ENCODE measurements at regions not wholly inside any gene's neighbourhood (a gene's known extent, or its start where the extent isn't known, plus 50 kb on each side); places are given as distances from the start of the nearest gene placed in this dataset.

GRCh38 chr9:118316831-118317343 is 612.7 kb downstream of the TLR4 start:
- H3K36me3 Mint-ChIP-seq (ENCODE audit: insufficient read depth, unreplicated experiment) = no peaks in the 10 kb centered on the region
- H3K4me3 Mint-ChIP-seq (ENCODE audit: unreplicated experiment) = no peak overlapping the region
- H3K27me3 Mint-ChIP-seq (ENCODE audit: insufficient read depth, unreplicated experiment) = peaks cover 3% of the 10 kb centered on the region
- TF ChIP-seq CTCF (IDR thresholded peaks at IDR 0.05; ENCODE audit: insufficient read depth in 1 of 2, low read depth in 1 of 2, low read length in 1 of 2, severe bottlenecking in 1 of 2, unreplicated experiment in 1 of 2) = no peak
- intact Hi-C loops (cut with micrococcal nuclease; ENCODE audit: unreplicated experiment) = no loop called here
- no peak for DNase-seq
- no TSS peak for BruUV-seq (replicated peaks)
- Histone ChIP-seq H3K9me3 (no peaks in the 10 kb centered on the region), H3K36me3 (ENCODE audit: control insufficient read depth, insufficient read depth, low read length) (no peaks in the 10 kb centered on the region), H3K27me3 (replicated peaks; ENCODE audit: control insufficient read depth, insufficient read depth, low read length) (no peaks in the 10 kb centered on the region), H3K4me1 (no peaks in the 10 kb centered on the region), H3K4me3 (ENCODE audit: low read depth, low read length) (no peak overlapping the region)
- H3K27ac Mint-ChIP-seq (ENCODE audit: unreplicated experiment) = no peak overlapping the region
- no peaks in the 10 kb centered on the region for H3K4me1 Mint-ChIP-seq (ENCODE audit: low read depth, unreplicated experiment)
- CTCF ChIA-PET = no interaction called here
- H3K9me3 Mint-ChIP-seq (ENCODE audit: unreplicated experiment) = no peaks in the 10 kb centered on the region
- POLR2A ChIA-PET = no interaction called here

GRCh38 chr9:118318770-118319431 is 614.7 kb downstream of the TLR4 start:
- Histone ChIP-seq H3K36me3 (ENCODE audit: control insufficient read depth, insufficient read depth, low read length) (no peaks in the 10 kb centered on the region), H3K4me3 (ENCODE audit: low read depth, low read length) (no peak overlapping the region), H3K27me3 (replicated peaks; ENCODE audit: control insufficient read depth, insufficient read depth, low read length) (no peaks in the 10 kb centered on the region), H3K9me3 (no peaks in the 10 kb centered on the region), H3K4me1 (no peaks in the 10 kb centered on the region)
- CTCF ChIA-PET = no interaction called here
- DNase-seq = no peak
- intact Hi-C loops (cut with micrococcal nuclease; ENCODE audit: unreplicated experiment) = no loop called here
- peaks cover 3% of the 10 kb centered on the region for H3K27me3 Mint-ChIP-seq (ENCODE audit: insufficient read depth, unreplicated experiment)
- TF ChIP-seq CTCF (IDR thresholded peaks at IDR 0.05; ENCODE audit: insufficient read depth in 1 of 2, low read depth in 1 of 2, low read length in 1 of 2, severe bottlenecking in 1 of 2, unreplicated experiment in 1 of 2) = no peak
- H3K4me1 Mint-ChIP-seq (ENCODE audit: low read depth, unreplicated experiment) = no peaks in the 10 kb centered on the region
- H3K27ac Mint-ChIP-seq (ENCODE audit: unreplicated experiment) = no peak overlapping the region
- no peaks in the 10 kb centered on the region for H3K36me3 Mint-ChIP-seq (ENCODE audit: insufficient read depth, unreplicated experiment)
- no peak overlapping the region for H3K4me3 Mint-ChIP-seq (ENCODE audit: unreplicated experiment)
- no peaks in the 10 kb centered on the region for H3K9me3 Mint-ChIP-seq (ENCODE audit: unreplicated experiment)
- POLR2A ChIA-PET = no interaction called here
- no TSS peak for BruUV-seq (replicated peaks)

DNA sequence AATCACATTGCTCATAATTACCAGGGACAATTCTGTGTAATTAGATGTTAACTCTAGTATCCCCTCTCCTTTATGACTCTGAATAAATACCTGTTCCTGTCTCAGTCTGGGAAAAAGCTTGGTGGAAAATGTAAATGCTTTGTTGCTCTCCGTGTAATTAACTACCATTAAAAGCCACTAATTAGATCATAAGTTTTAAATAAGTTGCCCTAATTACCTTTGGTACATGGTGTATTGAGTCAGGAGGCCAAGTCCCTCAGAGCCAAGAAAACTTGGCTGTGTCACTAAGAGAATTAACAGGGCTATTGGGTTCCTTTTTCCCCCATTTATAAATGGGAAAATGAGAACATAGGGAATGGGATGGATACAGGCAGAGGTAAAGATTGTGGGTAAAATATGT is 617.6 kb downstream of the TLR4 start:
- Mint-ChIP-seq H3K4me3 (ENCODE audit: unreplicated experiment) (no peak overlapping the region), H3K9me3 (ENCODE audit: unreplicated experiment) (no peaks in the 10 kb centered on the region), H3K27ac (ENCODE audit: unreplicated experiment) (no peak overlapping the region), H3K4me1 (ENCODE audit: low read depth, unreplicated experiment) (no peaks in the 10 kb centered on the region), H3K36me3 (ENCODE audit: insufficient read depth, unreplicated experiment) (no peaks in the 10 kb centered on the region), H3K27me3 (ENCODE audit: insufficient read depth, unreplicated experiment) (peaks cover 3% of the 10 kb centered on the region)
- no peaks in the 10 kb centered on the region for H3K27me3 ChIP-seq (replicated peaks; ENCODE audit: control insufficient read depth, insufficient read depth, low read length)
- intact Hi-C loops (cut with micrococcal nuclease; ENCODE audit: unreplicated experiment) = no loop called here
- BruUV-seq (replicated peaks) = no TSS peak
- TF ChIP-seq CTCF (IDR thresholded peaks at IDR 0.05; ENCODE audit: insufficient read depth in 1 of 2, low read depth in 1 of 2, low read length in 1 of 2, severe bottlenecking in 1 of 2, unreplicated experiment in 1 of 2) = no peak
- H3K9me3 ChIP-seq = no peaks in the 10 kb centered on the region
- no peak for DNase-seq
- ChIA-PET CTCF (no interaction called here), POLR2A (no interaction called here)
- H3K4me3 ChIP-seq (ENCODE audit: low read depth, low read length) = no peak overlapping the region
- no peaks in the 10 kb centered on the region for H3K36me3 ChIP-seq (ENCODE audit: control insufficient read depth, insufficient read depth, low read length)
- no peaks in the 10 kb centered on the region for H3K4me1 ChIP-seq

Measured in Caco-2 (cell line).